ENCODE measurements at regions not wholly inside any gene's neighbourhood (a gene's known extent, or its start where the extent isn't known, plus 50 kb on each side); places are given as distances from the start of the nearest gene placed in this dataset.
"Not testable (repeated sequence)": the region's sequence is repeated elsewhere in the genome, so short reads cannot be mapped to it uniquely, and the experiment has no call there.

DNA sequence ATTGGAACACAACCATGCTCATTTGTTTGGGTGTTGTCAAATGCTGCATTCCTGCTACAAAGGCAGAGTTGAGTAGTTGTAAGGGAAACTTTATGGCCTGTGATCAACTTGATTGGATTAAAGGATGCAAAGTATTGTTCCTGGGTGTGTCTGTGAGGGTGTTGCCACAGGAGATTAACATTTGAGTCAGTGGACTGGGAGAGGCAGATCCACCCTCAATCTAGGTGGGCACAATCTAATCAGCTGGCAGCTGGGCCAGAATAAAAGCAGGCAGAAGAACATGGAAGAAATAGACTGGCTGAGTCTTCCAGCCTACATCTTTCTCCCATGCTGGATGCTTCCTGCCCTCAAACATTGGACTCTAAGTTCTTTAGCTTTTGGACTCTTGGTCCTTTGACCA is 145.6 kb upstream of the LMCD1 start:
- TF ChIP-seq, protein P1, sequence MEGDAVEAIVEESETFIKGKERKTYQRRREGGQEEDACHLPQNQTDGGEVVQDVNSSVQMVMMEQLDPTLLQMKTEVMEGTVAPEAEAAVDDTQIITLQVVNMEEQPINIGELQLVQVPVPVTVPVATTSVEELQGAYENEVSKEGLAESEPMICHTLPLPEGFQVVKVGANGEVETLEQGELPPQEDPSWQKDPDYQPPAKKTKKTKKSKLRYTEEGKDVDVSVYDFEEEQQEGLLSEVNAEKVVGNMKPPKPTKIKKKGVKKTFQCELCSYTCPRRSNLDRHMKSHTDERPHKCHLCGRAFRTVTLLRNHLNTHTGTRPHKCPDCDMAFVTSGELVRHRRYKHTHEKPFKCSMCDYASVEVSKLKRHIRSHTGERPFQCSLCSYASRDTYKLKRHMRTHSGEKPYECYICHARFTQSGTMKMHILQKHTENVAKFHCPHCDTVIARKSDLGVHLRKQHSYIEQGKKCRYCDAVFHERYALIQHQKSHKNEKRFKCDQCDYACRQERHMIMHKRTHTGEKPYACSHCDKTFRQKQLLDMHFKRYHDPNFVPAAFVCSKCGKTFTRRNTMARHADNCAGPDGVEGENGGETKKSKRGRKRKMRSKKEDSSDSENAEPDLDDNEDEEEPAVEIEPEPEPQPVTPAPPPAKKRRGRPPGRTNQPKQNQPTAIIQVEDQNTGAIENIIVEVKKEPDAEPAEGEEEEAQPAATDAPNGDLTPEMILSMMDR (IDR thresholded peaks at IDR 0.05; ENCODE audit: low read depth, low read length, missing input control), result not testable (repeated sequence)
- TF ChIP-seq RAD21 (IDR thresholded peaks at IDR 0.05), result not testable (repeated sequence)
